NCI-H446 (cell line): ENCODE measurements at regions not wholly inside any gene's neighbourhood (a gene's known extent, or its start where the extent isn't known, plus 50 kb on each side); places are given as distances from the start of the nearest gene placed in this dataset.
"Not testable (repeated sequence)": the region's sequence is repeated elsewhere in the genome, so short reads cannot be mapped to it uniquely, and the experiment has no call there.

Experiments used
- DNase-seq, 2 experiments: peaks; one replicate each; lab custom pipeline; 2025; lab: John Stamatoyannopoulos, UW

GRCh38 chr15:36175186-36175740 is 404.2 kb upstream of the CDIN1 start:
- no peak for DNase-seq

- no peak for DNase-seq
Observed at GRCh38 chr15:36175741-36176291, 403.6 kb upstream of the CDIN1 start.

- DNase-seq, result peak; percentile 31 to 37
Observed at GRCh38 chr15:36177590-36178302, 401.7 kb upstream of the CDIN1 start.

- DNase-seq, result peak in 1 of 2 experiments; percentile 31
Observed at GRCh38 chr15:36178303-36178633, 401.2 kb upstream of the CDIN1 start.

- DNase-seq, result no peak
Observed at GRCh38 chr15:36183201-36183600, 396.2 kb upstream of the CDIN1 start.

- DNase-seq, result no peak
Observed at GRCh38 chr15:36185438-36185837, 394.0 kb upstream of the CDIN1 start.

GRCh38 chr15:36185845-36186244 is 393.6 kb upstream of the CDIN1 start:
- DNase-seq, result no peak

- no peak for DNase-seq
Observed at GRCh38 chr15:36186376-36186775, 393.1 kb upstream of the CDIN1 start.

GRCh38 chr15:36191459-36191858 is 388.0 kb upstream of the CDIN1 start:
- no peak for DNase-seq

- not testable (repeated sequence) for DNase-seq
Observed at GRCh38 chr15:36195361-36196007, 383.9 kb upstream of the CDIN1 start.

- no peak for DNase-seq
Observed at GRCh38 chr15:36208868-36209582, 370.4 kb upstream of the CDIN1 start.

GRCh38 chr15:36210426-36210825 is 369.0 kb upstream of the CDIN1 start:
- no peak for DNase-seq

- DNase-seq, result no peak
Observed at GRCh38 chr15:36218322-36218721, 361.1 kb upstream of the CDIN1 start.

GRCh38 chr15:36218991-36219390 is 360.4 kb upstream of the CDIN1 start:
- no peak for DNase-seq

- no peak for DNase-seq
Observed at GRCh38 chr15:36221992-36222391, 357.4 kb upstream of the CDIN1 start.

- no peak for DNase-seq
Observed at GRCh38 chr15:36230776-36231175, 348.6 kb upstream of the CDIN1 start.

GRCh38 chr15:36232491-36232890 is 346.9 kb upstream of the CDIN1 start:
- no peak for DNase-seq

- DNase-seq, result no peak
Observed at GRCh38 chr15:36234743-36235142, 344.7 kb upstream of the CDIN1 start.

- DNase-seq, result no peak
Observed at GRCh38 chr15:36235173-36235572, 344.3 kb upstream of the CDIN1 start.

GRCh38 chr15:36239509-36239908 is 339.9 kb upstream of the CDIN1 start:
- no peak for DNase-seq

- DNase-seq, result no peak
Observed at GRCh38 chr15:36251450-36251849, 328.0 kb upstream of the CDIN1 start.

- no peak for DNase-seq
Observed at GRCh38 chr15:36252146-36252711, 327.2 kb upstream of the CDIN1 start.
